IPS DF 19.7 (cell line): ENCODE measurements at regions not wholly inside any gene's neighbourhood (a gene's known extent, or its start where the extent isn't known, plus 50 kb on each side); places are given as distances from the start of the nearest gene placed in this dataset.

Experiments used
- DNase-seq: peaks from one replicate; pipeline ENCODE4 v3.0.0-alpha.2; 2013; ENCODE audit warnings: low read depth, low spot score

GRCh38 chr21:38957575-38958322, 152.0 kb downstream of the ETS2 start:
- no peak for DNase-seq

- DNase-seq, result no peak
Observed at GRCh38 chr21:38956856-38957571, 151.3 kb downstream of the ETS2 start.

GRCh38 chr21:38956521-38956855, 150.8 kb downstream of the ETS2 start:
- no peak for DNase-seq

- no peak for DNase-seq
Observed at GRCh38 chr21:38956007-38956406, 150.3 kb downstream of the ETS2 start.

GRCh38 chr21:38955495-38955894, 149.8 kb downstream of the ETS2 start:
- no peak for DNase-seq

GRCh38 chr21:38954588-38955004, 148.9 kb downstream of the ETS2 start:
- DNase-seq, result no peak

GRCh38 chr21:38953516-38953915, 147.8 kb downstream of the ETS2 start:
- DNase-seq, result no peak

GRCh38 chr21:38952890-38953289, 147.2 kb downstream of the ETS2 start:
- DNase-seq, result no peak

- DNase-seq, result no peak
Observed at GRCh38 chr21:38951095-38951730, 145.5 kb downstream of the ETS2 start.

GRCh38 chr21:38950435-38951094, 144.8 kb downstream of the ETS2 start:
- DNase-seq, result no peak

- no peak for DNase-seq
Observed at GRCh38 chr21:38949070-38949380, 143.3 kb downstream of the ETS2 start.

GRCh38 chr21:38948377-38949069, 142.8 kb downstream of the ETS2 start:
- DNase-seq, result no peak

- DNase-seq, result peak; percentile 42
Observed at GRCh38 chr21:38945545-38946245, 140.0 kb downstream of the ETS2 start.

GRCh38 chr21:38944903-38945302, 139.2 kb downstream of the ETS2 start:
- no peak for DNase-seq

GRCh38 chr21:38944402-38944801, 138.7 kb downstream of the ETS2 start:
- no peak for DNase-seq

- DNase-seq, result no peak
Observed at GRCh38 chr21:38942748-38943211, 137.1 kb downstream of the ETS2 start.

GRCh38 chr21:38938769-38939168, 133.0 kb downstream of the ETS2 start:
- no peak for DNase-seq

- no peak for DNase-seq
Observed at GRCh38 chr21:38938343-38938742, 132.6 kb downstream of the ETS2 start.

GRCh38 chr21:38937844-38938243, 132.1 kb downstream of the ETS2 start:
- no peak for DNase-seq

- no peak for DNase-seq
Observed at GRCh38 chr21:38937286-38937790, 131.6 kb downstream of the ETS2 start.

GRCh38 chr21:38936240-38936639, 130.5 kb downstream of the ETS2 start:
- DNase-seq, result no peak
